Esophagus (tissue), 2 donors: ENCODE measurements at regions not wholly inside any gene's neighbourhood (a gene's known extent, or its start where the extent isn't known, plus 50 kb on each side); places are given as distances from the start of the nearest gene placed in this dataset.

Source experiments
- H3K27ac ChIP-seq, 2 donors: one replicate each; pipeline ENCODE4 v1.5.1; 2013; ENCODE audit warnings: low read depth in 2 of 2, mild to moderate bottlenecking in 2 of 2, inconsistent platforms in 1 of 2, low read length in 1 of 2, moderate library complexity in 1 of 2
- H3K27me3 ChIP-seq, 2 donors: one replicate each; pipeline ENCODE4 v1.6.1; 2013; ENCODE audit warnings: low read length in 2 of 2, control low read depth in 1 of 2, mild to moderate bottlenecking in 1 of 2; ENCODE audit not compliant: insufficient read depth in 2 of 2, control insufficient read depth in 1 of 2
- H3K36me3 ChIP-seq, 2 donors: one replicate each; pipeline ENCODE4 v1.6.1; 2013; ENCODE audit warnings: low read length in 1 of 2; ENCODE audit not compliant: control insufficient read depth in 2 of 2, insufficient read depth in 2 of 2
- H3K4me1 ChIP-seq, 2 donors: one replicate each; pipeline ENCODE4 v1.6.1; 2013; ENCODE audit warnings: low read length in 1 of 2; ENCODE audit not compliant: control insufficient read depth in 2 of 2, insufficient read depth in 2 of 2
- H3K4me3 ChIP-seq, 2 donors: one replicate each; pipeline ENCODE4 v1.5.1; 2013; ENCODE audit warnings: low read length in 2 of 2, mild to moderate bottlenecking in 2 of 2, low read depth in 1 of 2, moderate library complexity in 1 of 2
- H3K9me3 ChIP-seq, 2 donors: one replicate each; pipeline ENCODE4 v1.6.1; 2013; ENCODE audit warnings: mild to moderate bottlenecking in 2 of 2, low read depth in 1 of 2, low read length in 1 of 2, moderate library complexity in 1 of 2; ENCODE audit not compliant: control insufficient read depth in 2 of 2, insufficient read depth in 1 of 2
- WGBS, 2 donors: extraction: QIAGEN DNeasy Blood & Tissue Kit; methylation state at CpG; one replicate each; pipeline ENCODE4 v1.1.7; 2013; 5-methylcytosine and 5-hydroxymethylcytosine counted together
- donor health status: healthy with polysubstance abuse.
- donor health status: Bipolar disorder and iron deficiency.

- Histone ChIP-seq H3K27me3 (no peaks in the 10 kb centered on the region), H3K4me1 (peaks cover 2 to 6% of the 10 kb centered on the region in 2 donors), H3K9me3 (peaks cover 0 to 3% of the 10 kb centered on the region in 2 donors), H3K4me3 (no peak overlapping the region), H3K36me3 (no peaks in the 10 kb centered on the region), H3K27ac (no peak overlapping the region)
- 60 to 61% methylated on average over 5 of the region's 5 CpGs for WGBS, 2 donors
Observed at GRCh38 chr13:48151363-48152161, 56.7 kb upstream of the MED4 start.

GRCh38 chr13:48148454-48148853 is 53.5 kb upstream of the MED4 start:
- 81 to 82% methylated on average over 6 of the region's 6 CpGs for WGBS, 2 donors
- Histone ChIP-seq H3K4me3 (no peak overlapping the region), H3K27ac (no peak overlapping the region), H3K4me1 (no peaks in the 10 kb centered on the region), H3K36me3 (no peaks in the 10 kb centered on the region), H3K27me3 (no peaks in the 10 kb centered on the region), H3K9me3 (peaks cover 0 to 3% of the 10 kb centered on the region in 2 donors)

GRCh38 chr13:48146636-48147035 is 51.7 kb upstream of the MED4 start:
- Histone ChIP-seq H3K36me3 (no peaks in the 10 kb centered on the region), H3K4me3 (no peak overlapping the region), H3K27me3 (no peaks in the 10 kb centered on the region), H3K27ac (no peak overlapping the region), H3K4me1 (no peaks in the 10 kb centered on the region), H3K9me3 (peaks cover 0 to 3% of the 10 kb centered on the region in 2 donors)
- 93 to 96% methylated on average over 2 of the region's 2 CpGs for WGBS, 2 donors

GRCh38 chr13:48146122-48146521 is 51.2 kb upstream of the MED4 start:
- H3K27me3 ChIP-seq, result no peaks in the 10 kb centered on the region
- no peaks in the 10 kb centered on the region for H3K4me1 ChIP-seq
- 95 to 98% methylated on average over 1 of the region's 1 CpG for WGBS, 2 donors

More at GRCh38 chr13:48146122-48146521, 51.2 kb upstream of the MED4 start:
- Histone ChIP-seq H3K4me3 (no peak overlapping the region), H3K9me3 (peaks cover 0 to 3% of the 10 kb centered on the region in 2 donors), H3K27ac (no peak overlapping the region), H3K36me3 (no peaks in the 10 kb centered on the region)
